MM.1S (cell line): ENCODE measurements at regions not wholly inside any gene's neighbourhood (a gene's known extent, or its start where the extent isn't known, plus 50 kb on each side); places are given as distances from the start of the nearest gene placed in this dataset.

Source experiments
- EZH2 ChIP-seq: fragments of 300-600 bp; sonication (generic); optimal IDR thresholded peaks from 2 replicates; pipeline ENCODE3; 2017; ENCODE audit warnings: low read depth, mild to moderate bottlenecking, antibody characterized with exemption, low read length, mixed read lengths
- EZH2phosphoT487 ChIP-seq: fragments of 300-600 bp; sonication (generic); IDR thresholded peaks from 2 replicates; pipeline ENCODE4 v1.6.1; 2018; ENCODE audit warnings: antibody characterized with exemption, low read length
- TF ChIP-seq, protein P1 (sequence below): fragments of 300-600 bp; sonication (generic); IDR thresholded peaks from 2 replicates; pipeline ENCODE4 v1.5.1; 2016; ENCODE audit warnings: antibody characterized with exemption, low read length, mixed read lengths

- TF ChIP-seq, protein P1, sequence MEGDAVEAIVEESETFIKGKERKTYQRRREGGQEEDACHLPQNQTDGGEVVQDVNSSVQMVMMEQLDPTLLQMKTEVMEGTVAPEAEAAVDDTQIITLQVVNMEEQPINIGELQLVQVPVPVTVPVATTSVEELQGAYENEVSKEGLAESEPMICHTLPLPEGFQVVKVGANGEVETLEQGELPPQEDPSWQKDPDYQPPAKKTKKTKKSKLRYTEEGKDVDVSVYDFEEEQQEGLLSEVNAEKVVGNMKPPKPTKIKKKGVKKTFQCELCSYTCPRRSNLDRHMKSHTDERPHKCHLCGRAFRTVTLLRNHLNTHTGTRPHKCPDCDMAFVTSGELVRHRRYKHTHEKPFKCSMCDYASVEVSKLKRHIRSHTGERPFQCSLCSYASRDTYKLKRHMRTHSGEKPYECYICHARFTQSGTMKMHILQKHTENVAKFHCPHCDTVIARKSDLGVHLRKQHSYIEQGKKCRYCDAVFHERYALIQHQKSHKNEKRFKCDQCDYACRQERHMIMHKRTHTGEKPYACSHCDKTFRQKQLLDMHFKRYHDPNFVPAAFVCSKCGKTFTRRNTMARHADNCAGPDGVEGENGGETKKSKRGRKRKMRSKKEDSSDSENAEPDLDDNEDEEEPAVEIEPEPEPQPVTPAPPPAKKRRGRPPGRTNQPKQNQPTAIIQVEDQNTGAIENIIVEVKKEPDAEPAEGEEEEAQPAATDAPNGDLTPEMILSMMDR, result no peak
- TF ChIP-seq EZH2 (no peak), EZH2phosphoT487 (no peak)
These were observed 166.7 kb downstream of the TINAG start for GRCh38 chr6:54474898-54475297.
